ENCODE measurements at regions not wholly inside any gene's neighbourhood (a gene's known extent, or its start where the extent isn't known, plus 50 kb on each side); places are given as distances from the start of the nearest gene placed in this dataset.

DNA sequence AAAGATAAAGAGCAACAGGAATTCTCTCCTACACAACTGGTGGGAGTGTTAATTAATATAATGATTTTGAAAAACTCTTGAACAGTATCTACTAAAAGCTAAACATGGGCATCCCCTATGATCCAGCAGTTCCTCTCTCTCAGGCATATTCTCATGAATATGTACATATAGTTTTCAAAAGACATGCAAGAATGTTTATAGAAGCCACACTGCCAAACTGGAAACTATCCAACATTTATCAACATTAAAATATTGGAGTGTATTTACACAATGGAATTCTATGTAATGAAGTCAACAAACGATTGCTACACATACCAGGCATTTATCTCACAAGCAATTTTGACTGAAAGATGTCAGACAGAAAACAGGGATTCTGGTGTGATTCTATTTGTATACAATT, 404.5 kb upstream of the ANKRD30A start:
- H2BK15ac ChIP-seq (ENCODE audit: low read length), result no peak overlapping the region
- H2BK120ac ChIP-seq (ENCODE audit: low read depth, low read length), result no peak overlapping the region
- H3K18ac ChIP-seq (ENCODE audit: low read length), result no peak overlapping the region
- H2AFZ ChIP-seq (ENCODE audit: low read length), result no peak overlapping the region
- H3K9me3 ChIP-seq (replicated peaks in 1 of 2; ENCODE audit: control insufficient read depth in 2 of 2, insufficient read depth in 1 of 2, low read depth in 1 of 2, low read length in 2 of 2), result no peaks in the 10 kb centered on the region
- no peak overlapping the region for H2BK5ac ChIP-seq (ENCODE audit: low read length)
- H2AK5ac ChIP-seq (ENCODE audit: low read depth, low read length), result no peak overlapping the region
- no peak overlapping the region for H3K4me3 ChIP-seq (ENCODE audit: low read length in 2 of 2)
- DNase-seq (ENCODE audit: low spot score), result no peak
- H3K23ac ChIP-seq (ENCODE audit: low read depth, low read length, poor library complexity), result no peak overlapping the region
- no peak overlapping the region for H3K4me2 ChIP-seq (ENCODE audit: insufficient read depth, low read length, poor library complexity, severe bottlenecking)
- no peak overlapping the region for H3K14ac ChIP-seq (ENCODE audit: low read length)
- H4K8ac ChIP-seq (ENCODE audit: low read depth, low read length), result no peak overlapping the region
- H3K4me1 ChIP-seq (ENCODE audit: control insufficient read depth in 2 of 2, insufficient read depth in 1 of 2, low read depth in 1 of 2, low read length in 2 of 2), result peaks cover 0 to 1% of the 10 kb centered on the region in 2 donors
- H3K79me1 ChIP-seq (ENCODE audit: low read depth, low read length), result no peaks in the 10 kb centered on the region
- no peak overlapping the region for H3K4ac ChIP-seq (ENCODE audit: low read length)
- H3K27ac ChIP-seq (replicated peaks; ENCODE audit: low read length), result no peak overlapping the region
- H4K91ac ChIP-seq (ENCODE audit: low read depth, low read length, poor library complexity), result no peak overlapping the region
- no peak overlapping the region for H2BK12ac ChIP-seq (ENCODE audit: low read length)
- H3K9ac ChIP-seq (ENCODE audit: low read depth, low read length, poor library complexity), result no peak overlapping the region
- no peaks in the 10 kb centered on the region for H3K36me3 ChIP-seq (replicated peaks in 1 of 2; ENCODE audit: control insufficient read depth in 2 of 2, insufficient read depth in 2 of 2, low read length in 2 of 2)
- WGBS, 2 donors (ENCODE audit: extremely low coverage in 2 of 2, insufficient read length in 2 of 2, insufficient replicate concordance in 1 of 2), result no CpG with 5 or more reads among the region's 1 CpG
- H3K27me3 ChIP-seq (ENCODE audit: control insufficient read depth in 3 of 3, insufficient read depth in 3 of 3, low read depth in 1 of 3, low read length in 3 of 3), result no peaks in the 10 kb centered on the region

DNA sequence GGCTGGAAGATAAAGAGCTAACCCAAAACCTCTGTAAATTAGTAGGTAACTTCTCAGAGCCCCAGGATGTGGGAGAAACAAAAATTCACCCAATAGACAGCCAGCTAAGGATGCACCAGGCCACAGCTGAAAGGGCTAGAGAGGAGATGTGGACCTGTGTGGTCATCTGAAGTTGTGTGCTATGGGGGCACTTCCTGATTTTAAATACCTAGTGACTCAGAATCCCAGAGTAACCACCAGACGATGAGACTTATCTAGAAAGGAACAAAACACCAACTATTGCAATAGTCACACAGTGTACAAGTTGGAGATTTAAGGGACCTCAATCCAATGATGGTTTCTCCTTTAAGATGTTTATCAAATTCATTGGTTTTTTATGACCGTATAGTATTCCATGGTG, 408.3 kb upstream of the ANKRD30A start:
- H3K23ac ChIP-seq (ENCODE audit: low read depth, low read length, poor library complexity), result no peak overlapping the region
- no peak overlapping the region for H3K4me3 ChIP-seq (ENCODE audit: low read length in 2 of 2)
- H2AFZ ChIP-seq (ENCODE audit: low read length), result no peak overlapping the region
- no peak overlapping the region for H2BK120ac ChIP-seq (ENCODE audit: low read depth, low read length)
- no peak overlapping the region for H3K18ac ChIP-seq (ENCODE audit: low read length)
- no peak overlapping the region for H3K4me2 ChIP-seq (ENCODE audit: insufficient read depth, low read length, poor library complexity, severe bottlenecking)
- H2BK5ac ChIP-seq (ENCODE audit: low read length), result no peak overlapping the region
- H3K27ac ChIP-seq (replicated peaks; ENCODE audit: low read length), result no peak overlapping the region
- no peak overlapping the region for H2BK12ac ChIP-seq (ENCODE audit: low read length)
- WGBS, 2 donors (ENCODE audit: extremely low coverage in 2 of 2, insufficient read length in 2 of 2, insufficient replicate concordance in 1 of 2), result no CpG with 5 or more reads among the region's 2 CpGs
- no peaks in the 10 kb centered on the region for H3K79me1 ChIP-seq (ENCODE audit: low read depth, low read length)
- H2AK5ac ChIP-seq (ENCODE audit: low read depth, low read length), result no peak overlapping the region
- H3K4me1 ChIP-seq (ENCODE audit: control insufficient read depth in 2 of 2, insufficient read depth in 1 of 2, low read depth in 1 of 2, low read length in 2 of 2), result peaks cover 0 to 1% of the 10 kb centered on the region in 2 donors
- H2BK15ac ChIP-seq (ENCODE audit: low read length), result no peak overlapping the region
- no peaks in the 10 kb centered on the region for H3K9me3 ChIP-seq (replicated peaks in 1 of 2; ENCODE audit: control insufficient read depth in 2 of 2, insufficient read depth in 1 of 2, low read depth in 1 of 2, low read length in 2 of 2)
- no peak overlapping the region for H4K91ac ChIP-seq (ENCODE audit: low read depth, low read length, poor library complexity)
- no peak overlapping the region for H3K14ac ChIP-seq (ENCODE audit: low read length)
- no peak for DNase-seq (ENCODE audit: low spot score)
- no peak overlapping the region for H3K4ac ChIP-seq (ENCODE audit: low read length)
- H3K27me3 ChIP-seq (ENCODE audit: control insufficient read depth in 3 of 3, insufficient read depth in 3 of 3, low read depth in 1 of 3, low read length in 3 of 3), result no peaks in the 10 kb centered on the region
- no peak overlapping the region for H3K9ac ChIP-seq (ENCODE audit: low read depth, low read length, poor library complexity)
- no peaks in the 10 kb centered on the region for H3K36me3 ChIP-seq (replicated peaks in 1 of 2; ENCODE audit: control insufficient read depth in 2 of 2, insufficient read depth in 2 of 2, low read length in 2 of 2)
- no peak overlapping the region for H4K8ac ChIP-seq (ENCODE audit: low read depth, low read length)

DNA sequence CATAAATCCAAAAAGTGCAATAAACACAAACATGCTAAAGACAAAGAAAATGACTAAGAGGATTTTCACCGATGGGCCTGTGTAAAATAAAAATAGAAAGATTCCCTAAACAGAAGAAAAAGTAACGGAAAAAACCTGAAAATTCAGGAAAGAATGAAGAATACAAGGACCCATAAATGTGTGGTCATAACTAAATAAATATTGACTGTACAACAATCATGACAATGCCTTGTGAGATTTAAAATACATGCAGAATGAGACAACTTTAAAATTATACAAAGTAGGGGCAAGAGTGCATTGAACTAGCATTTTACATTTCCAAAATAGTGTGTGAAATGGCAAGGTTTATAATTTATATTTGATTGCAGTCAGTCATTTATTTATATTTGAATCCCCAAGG, 409.1 kb upstream of the ANKRD30A start:
- H2BK12ac ChIP-seq (ENCODE audit: low read length), result no peak overlapping the region
- H2BK15ac ChIP-seq (ENCODE audit: low read length), result no peak overlapping the region
- H3K18ac ChIP-seq (ENCODE audit: low read length), result no peak overlapping the region
- H2BK5ac ChIP-seq (ENCODE audit: low read length), result no peak overlapping the region
- H3K9ac ChIP-seq (ENCODE audit: low read depth, low read length, poor library complexity), result no peak overlapping the region
- H2BK120ac ChIP-seq (ENCODE audit: low read depth, low read length), result no peak overlapping the region
- H3K27ac ChIP-seq (replicated peaks; ENCODE audit: low read length), result no peak overlapping the region
- no peaks in the 10 kb centered on the region for H3K9me3 ChIP-seq (replicated peaks in 1 of 2; ENCODE audit: control insufficient read depth in 2 of 2, insufficient read depth in 1 of 2, low read depth in 1 of 2, low read length in 2 of 2)
- H3K36me3 ChIP-seq (replicated peaks in 1 of 2; ENCODE audit: control insufficient read depth in 2 of 2, insufficient read depth in 2 of 2, low read length in 2 of 2), result no peaks in the 10 kb centered on the region
- H4K8ac ChIP-seq (ENCODE audit: low read depth, low read length), result no peak overlapping the region
- H2AK5ac ChIP-seq (ENCODE audit: low read depth, low read length), result no peak overlapping the region
- no peaks in the 10 kb centered on the region for H3K27me3 ChIP-seq (ENCODE audit: control insufficient read depth in 3 of 3, insufficient read depth in 3 of 3, low read depth in 1 of 3, low read length in 3 of 3)
- H3K4me1 ChIP-seq (ENCODE audit: control insufficient read depth in 2 of 2, insufficient read depth in 1 of 2, low read depth in 1 of 2, low read length in 2 of 2), result no peaks in the 10 kb centered on the region
- DNase-seq (ENCODE audit: low spot score), result no peak
- no peaks in the 10 kb centered on the region for H3K79me1 ChIP-seq (ENCODE audit: low read depth, low read length)
- H3K23ac ChIP-seq (ENCODE audit: low read depth, low read length, poor library complexity), result no peak overlapping the region
- no peak overlapping the region for H3K4me2 ChIP-seq (ENCODE audit: insufficient read depth, low read length, poor library complexity, severe bottlenecking)
- H2AFZ ChIP-seq (ENCODE audit: low read length), result no peak overlapping the region
- no peak overlapping the region for H3K4ac ChIP-seq (ENCODE audit: low read length)
- no CpG with 5 or more reads among the region's 2 CpGs for WGBS, 2 donors (ENCODE audit: extremely low coverage in 2 of 2, insufficient read length in 2 of 2, insufficient replicate concordance in 1 of 2)
- H3K14ac ChIP-seq (ENCODE audit: low read length), result no peak overlapping the region
- H4K91ac ChIP-seq (ENCODE audit: low read depth, low read length, poor library complexity), result no peak overlapping the region
- no peak overlapping the region for H3K4me3 ChIP-seq (ENCODE audit: low read length in 2 of 2)

DNA sequence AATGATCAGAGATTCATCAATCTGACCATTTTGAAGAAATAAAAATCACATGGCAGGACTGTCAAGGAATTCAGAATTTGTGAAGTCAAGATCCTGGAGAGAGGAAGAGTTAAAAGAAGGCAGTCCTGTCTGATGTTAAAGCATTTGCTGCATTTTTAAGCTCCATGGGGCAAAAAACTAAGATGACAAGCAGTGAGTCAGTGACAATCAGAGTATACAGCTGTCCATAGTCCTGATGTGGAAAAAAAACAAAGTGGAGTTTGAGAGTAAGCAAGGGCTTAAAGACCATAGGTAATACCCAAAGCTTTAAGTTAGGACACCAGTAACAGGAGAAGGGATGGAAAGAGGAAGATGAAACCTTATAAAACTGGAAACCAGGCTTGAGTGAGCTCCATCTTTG, 412.7 kb upstream of the ANKRD30A start:
- Histone ChIP-seq H3K4me1 (ENCODE audit: control insufficient read depth in 2 of 2, insufficient read depth in 1 of 2, low read depth in 1 of 2, low read length in 2 of 2) (no peaks in the 10 kb centered on the region), H2BK15ac (ENCODE audit: low read length) (no peak overlapping the region), H4K8ac (ENCODE audit: low read depth, low read length) (no peak overlapping the region), H2AK5ac (ENCODE audit: low read depth, low read length) (no peak overlapping the region), H3K18ac (ENCODE audit: low read length) (no peak overlapping the region), H3K4me2 (ENCODE audit: insufficient read depth, low read length, poor library complexity, severe bottlenecking) (no peak overlapping the region), H3K79me1 (ENCODE audit: low read depth, low read length) (no peaks in the 10 kb centered on the region), H3K23ac (ENCODE audit: low read depth, low read length, poor library complexity) (no peak overlapping the region), H3K27ac (replicated peaks; ENCODE audit: low read length) (no peak overlapping the region), H3K4me3 (ENCODE audit: low read length in 2 of 2) (no peak overlapping the region), H3K9ac (ENCODE audit: low read depth, low read length, poor library complexity) (no peak overlapping the region), H2BK5ac (ENCODE audit: low read length) (no peak overlapping the region), H3K4ac (ENCODE audit: low read length) (no peak overlapping the region), H3K9me3 (replicated peaks in 1 of 2; ENCODE audit: control insufficient read depth in 2 of 2, insufficient read depth in 1 of 2, low read depth in 1 of 2, low read length in 2 of 2) (no peaks in the 10 kb centered on the region), H2BK120ac (ENCODE audit: low read depth, low read length) (no peak overlapping the region), H3K27me3 (ENCODE audit: control insufficient read depth in 3 of 3, insufficient read depth in 3 of 3, low read depth in 1 of 3, low read length in 3 of 3) (no peaks in the 10 kb centered on the region), H3K14ac (ENCODE audit: low read length) (no peak overlapping the region), H3K36me3 (replicated peaks in 1 of 2; ENCODE audit: control insufficient read depth in 2 of 2, insufficient read depth in 2 of 2, low read length in 2 of 2) (no peaks in the 10 kb centered on the region), H2BK12ac (ENCODE audit: low read length) (no peak overlapping the region), H4K91ac (ENCODE audit: low read depth, low read length, poor library complexity) (no peak overlapping the region), H2AFZ (ENCODE audit: low read length) (no peak overlapping the region)
- DNase-seq (ENCODE audit: low spot score), result no peak

Measured in neuronal stem cell (in vitro differentiated cells).